ENCODE measurements at regions not wholly inside any gene's neighbourhood (a gene's known extent, or its start where the extent isn't known, plus 50 kb on each side); places are given as distances from the start of the nearest gene placed in this dataset.

GRCh38 chr4:14837860-14838259, 164.4 kb upstream of the CPEB2 start:
- Histone ChIP-seq H4K5ac (ENCODE audit: insufficient read length, low read depth, low read length) (no peak overlapping the region), H3K4me1 (ENCODE audit: insufficient read depth, low read length) (no peaks in the 10 kb centered on the region), H3K18ac (ENCODE audit: insufficient read length, low read depth, low read length) (no peak overlapping the region), H2BK120ac (ENCODE audit: low read depth, low read length, poor library complexity, severe bottlenecking) (no peak overlapping the region), H3K27ac (ENCODE audit: insufficient read length, low read depth, low read length) (no peak overlapping the region), H3K56ac (ENCODE audit: insufficient read length, low read depth, low read length) (no peak overlapping the region), H3K9ac (ENCODE audit: extremely low read depth, insufficient read length, low read length) (no peak overlapping the region), H3K9me3 (ENCODE audit: control insufficient read depth, low read depth, low read length) (no peaks in the 10 kb centered on the region), H2BK12ac (ENCODE audit: insufficient read length, low read depth, low read length) (no peak overlapping the region), H3K79me1 (ENCODE audit: insufficient read depth, low read depth, low read length, poor library complexity, severe bottlenecking) (no peaks in the 10 kb centered on the region), H2BK15ac (ENCODE audit: low read depth, low read length) (no peak overlapping the region), H4K20me1 (ENCODE audit: control insufficient read depth, insufficient read depth, insufficient read length) (no peaks in the 10 kb centered on the region), H2BK5ac (ENCODE audit: insufficient read length, low read length) (no peak overlapping the region), H4K91ac (ENCODE audit: insufficient read length, low read depth, low read length) (no peak overlapping the region), H3T11ph (ENCODE audit: low read length) (no peak overlapping the region), H3K79me2 (ENCODE audit: insufficient read depth, low read length) (no peaks in the 10 kb centered on the region), H3K4me2 (ENCODE audit: insufficient read depth, insufficient read length, low read length) (no peak overlapping the region), H2BK20ac (ENCODE audit: low read depth, low read length, poor library complexity, severe bottlenecking) (no peak overlapping the region), H2AK5ac (ENCODE audit: insufficient read length, low read length) (no peak overlapping the region), H3K27me3 (ENCODE audit: insufficient read depth, low read length) (no peaks in the 10 kb centered on the region), H3K23ac (ENCODE audit: insufficient read length, low read depth, low read length) (no peak overlapping the region), H3K23me2 (ENCODE audit: insufficient read length, low read depth, low read length, poor library complexity, severe bottlenecking) (no peaks in the 10 kb centered on the region), H3K14ac (ENCODE audit: insufficient read depth, low read length) (no peak overlapping the region), H3K4ac (ENCODE audit: low read depth, low read length) (no peak overlapping the region), H4K8ac (replicated peaks; ENCODE audit: insufficient read length, low read depth, low read length) (no peak overlapping the region), H2AFZ (ENCODE audit: low read length) (no peak overlapping the region)
- no peak overlapping the region for H3K4me3 Mint-ChIP-seq
- WGBS (ENCODE audit: extremely low coverage, insufficient read length, low lambda C conversion rate): no CpG with 5 or more reads among the region's 4 CpGs
- H3K9me3 Mint-ChIP-seq: peaks cover 8 to 19% of the 10 kb centered on the region in 2 experiments; a peak in 3 of 5 replicates
- no peaks in the 10 kb centered on the region for H3K27me3 Mint-ChIP-seq (ENCODE audit: low read depth)
- peak; percentile 31 for DNase-seq
- H3K36me3 Mint-ChIP-seq (ENCODE audit: insufficient read depth in 1 of 3, low read depth in 3 of 3): peaks cover 0 to 9% (median 0%) of the 10 kb centered on the region in 3 experiments; a peak in 3 of 7 replicates
- no peak overlapping the region for H3K27ac Mint-ChIP-seq
- no peaks in the 10 kb centered on the region for H3K4me1 Mint-ChIP-seq
- peak; percentile 43; the same call in 2 of the 3 replicates for TF ChIP-seq CTCF (conservative IDR thresholded peaks at IDR 0.05)

Measured in H9 (cell line).